GM12892 (cell line): ENCODE measurements at regions not wholly inside any gene's neighbourhood (a gene's known extent, or its start where the extent isn't known, plus 50 kb on each side); places are given as distances from the start of the nearest gene placed in this dataset.

Experiments
- POLR2A ChIP-seq: IDR thresholded peaks from 2 replicates; pipeline ENCODE4 v1.6.1; 2011; ENCODE audit warnings: low read depth, low read length, control low read depth
- TAF1 ChIP-seq: IDR thresholded peaks from 2 replicates; pipeline ENCODE4 v1.6.1; 2011; ENCODE audit warnings: low read depth, mild to moderate bottlenecking, control low read depth, low read length, borderline replicate concordance

GRCh38 chr20:21808139-21808538 is 102.7 kb downstream of the PAX1 start:
- TF ChIP-seq POLR2A, result no peak
- no peak for TF ChIP-seq TAF1
